Sigmoid colon (tissue), 4 donors: ENCODE measurements at regions not wholly inside any gene's neighbourhood (a gene's known extent, or its start where the extent isn't known, plus 50 kb on each side); places are given as distances from the start of the nearest gene placed in this dataset.

Experiments used
- EP300 ChIP-seq, 4 donors: sonication (generic); formaldehyde crosslinking; IDR thresholded peaks; one replicate each; pipeline ENCODE4 v1.6.1; 2017; ENCODE audit warnings: antibody characterized with exemption in 4 of 4
- POLR2A ChIP-seq, 2 donors: fragments of 450-650 bp; IDR thresholded peaks; one replicate each; pipeline ENCODE4 v1.6.1; 2016; ENCODE audit warnings: antibody characterized with exemption in 2 of 2, mild to moderate bottlenecking in 2 of 2, moderate library complexity in 2 of 2
- POLR2AphosphoS5 ChIP-seq, 4 donors: sonication (generic); formaldehyde crosslinking; IDR thresholded peaks; one replicate each; pipeline ENCODE4 v1.6.1; 2017; ENCODE audit warnings: antibody characterized with exemption in 4 of 4
- TF ChIP-seq, protein P1 (sequence below), 4 experiments: fragments of 450-650 bp in 3 of 4; fragments of 200-600 bp in 1 of 4; IDR thresholded peaks; one replicate each; pipeline ENCODE4 v1.5.1; 2016 to 2019; ENCODE audit warnings: antibody characterized with exemption in 4 of 4, mild to moderate bottlenecking in 3 of 4, moderate library complexity in 2 of 4

DNA sequence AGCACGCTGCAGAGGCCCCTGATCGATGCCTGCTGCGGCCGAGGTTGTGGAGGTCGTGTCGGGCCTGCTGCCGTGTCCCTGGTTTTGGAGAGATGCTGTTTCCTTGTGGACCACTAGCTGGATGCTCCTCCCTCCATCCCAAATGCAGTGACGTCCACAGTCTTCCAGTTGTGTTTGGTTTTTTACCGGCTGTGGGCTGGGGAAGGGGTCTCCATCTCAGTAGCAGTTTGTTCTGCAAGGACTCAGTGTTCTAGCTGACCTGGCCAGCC, 143.0 kb upstream of the SHH start:
- TF ChIP-seq, protein P1, sequence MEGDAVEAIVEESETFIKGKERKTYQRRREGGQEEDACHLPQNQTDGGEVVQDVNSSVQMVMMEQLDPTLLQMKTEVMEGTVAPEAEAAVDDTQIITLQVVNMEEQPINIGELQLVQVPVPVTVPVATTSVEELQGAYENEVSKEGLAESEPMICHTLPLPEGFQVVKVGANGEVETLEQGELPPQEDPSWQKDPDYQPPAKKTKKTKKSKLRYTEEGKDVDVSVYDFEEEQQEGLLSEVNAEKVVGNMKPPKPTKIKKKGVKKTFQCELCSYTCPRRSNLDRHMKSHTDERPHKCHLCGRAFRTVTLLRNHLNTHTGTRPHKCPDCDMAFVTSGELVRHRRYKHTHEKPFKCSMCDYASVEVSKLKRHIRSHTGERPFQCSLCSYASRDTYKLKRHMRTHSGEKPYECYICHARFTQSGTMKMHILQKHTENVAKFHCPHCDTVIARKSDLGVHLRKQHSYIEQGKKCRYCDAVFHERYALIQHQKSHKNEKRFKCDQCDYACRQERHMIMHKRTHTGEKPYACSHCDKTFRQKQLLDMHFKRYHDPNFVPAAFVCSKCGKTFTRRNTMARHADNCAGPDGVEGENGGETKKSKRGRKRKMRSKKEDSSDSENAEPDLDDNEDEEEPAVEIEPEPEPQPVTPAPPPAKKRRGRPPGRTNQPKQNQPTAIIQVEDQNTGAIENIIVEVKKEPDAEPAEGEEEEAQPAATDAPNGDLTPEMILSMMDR (IDR thresholded peaks at IDR 0.05): no peak
- TF ChIP-seq POLR2AphosphoS5 (IDR thresholded peaks at IDR 0.05): no peak
- no peak for TF ChIP-seq EP300 (IDR thresholded peaks at IDR 0.05)
- TF ChIP-seq POLR2A (IDR thresholded peaks at IDR 0.05): no peak
